SJCRH30 (cell line): ENCODE measurements at regions not wholly inside any gene's neighbourhood (a gene's known extent, or its start where the extent isn't known, plus 50 kb on each side); places are given as distances from the start of the nearest gene placed in this dataset.
"Not testable (repeated sequence)": the region's sequence is repeated elsewhere in the genome, so short reads cannot be mapped to it uniquely, and the experiment has no call there.

Experiments used
- DNase-seq, 2 experiments: peaks; one replicate each; pipeline ENCODE4 v3.0.0-alpha.2; 2015 to 2020
- H3K27ac ChIP-seq: fragments of 250-450 bp; sonication (Bioruptor Pico); 2 replicates; pipeline ENCODE4 v1.5.1; 2020; ENCODE audit warnings: mild to moderate bottlenecking, moderate library complexity
- H3K27me3 ChIP-seq: fragments of 250-450 bp; sonication (Bioruptor Pico); 2 replicates; pipeline ENCODE4 v1.5.1; 2020; ENCODE audit warnings: mild to moderate bottlenecking, moderate library complexity
- H3K36me3 ChIP-seq: fragments of 250-450 bp; sonication (Bioruptor Pico); 2 replicates; pipeline ENCODE4 v1.5.1; 2020; ENCODE audit warnings: mild to moderate bottlenecking, moderate library complexity
- H3K4me1 ChIP-seq: fragments of 250-450 bp; sonication (Bioruptor Pico); 2 replicates; pipeline ENCODE4 v1.5.1; 2020; ENCODE audit warnings: mild to moderate bottlenecking, moderate library complexity
- H3K4me3 ChIP-seq: fragments of 250-450 bp; sonication (Bioruptor Pico); 2 replicates; pipeline ENCODE4 v1.5.1; 2020; ENCODE audit warnings: mild to moderate bottlenecking, moderate library complexity
- H3K9me3 ChIP-seq: fragments of 250-450 bp; sonication (Bioruptor Pico); replicated peaks from 2 replicates; pipeline ENCODE4 v1.5.1; 2020; ENCODE audit warnings: mild to moderate bottlenecking, moderate library complexity

GRCh38 chr4:24212642-24213041 is 322.8 kb upstream of the PPARGC1A start:
- Histone ChIP-seq H3K27me3 (no peaks in the 10 kb centered on the region), H3K36me3 (no peaks in the 10 kb centered on the region), H3K27ac (no peak overlapping the region), H3K9me3 (no peaks in the 10 kb centered on the region), H3K4me1 (no peaks in the 10 kb centered on the region), H3K4me3 (no peak overlapping the region)
- DNase-seq, result no peak

- Histone ChIP-seq H3K27ac (no peak overlapping the region), H3K36me3 (no peaks in the 10 kb centered on the region), H3K9me3 (no peaks in the 10 kb centered on the region), H3K27me3 (no peaks in the 10 kb centered on the region), H3K4me1 (no peaks in the 10 kb centered on the region), H3K4me3 (no peak overlapping the region)
- no peak for DNase-seq
These were observed 322.0 kb upstream of the PPARGC1A start for GRCh38 chr4:24211856-24212255.

GRCh38 chr4:24210332-24210902 is 320.6 kb upstream of the PPARGC1A start:
- no peak for DNase-seq
- Histone ChIP-seq H3K4me1 (no peaks in the 10 kb centered on the region), H3K9me3 (no peaks in the 10 kb centered on the region), H3K27me3 (no peaks in the 10 kb centered on the region), H3K36me3 (no peaks in the 10 kb centered on the region), H3K27ac (no peak overlapping the region), H3K4me3 (no peak overlapping the region)

- no peak overlapping the region for H3K27ac ChIP-seq
- no peaks in the 10 kb centered on the region for H3K27me3 ChIP-seq
- no peaks in the 10 kb centered on the region for H3K9me3 ChIP-seq
- H3K4me1 ChIP-seq, result no peaks in the 10 kb centered on the region
- DNase-seq, result no peak
- H3K4me3 ChIP-seq, result no peak overlapping the region
- no peaks in the 10 kb centered on the region for H3K36me3 ChIP-seq
These were observed 320.1 kb upstream of the PPARGC1A start for GRCh38 chr4:24209906-24210305.

- Histone ChIP-seq H3K4me3 (no peak overlapping the region), H3K27me3 (no peaks in the 10 kb centered on the region), H3K36me3 (no peaks in the 10 kb centered on the region), H3K4me1 (no peaks in the 10 kb centered on the region), H3K9me3 (no peaks in the 10 kb centered on the region), H3K27ac (no peak overlapping the region)
- no peak for DNase-seq
These were observed 319.3 kb upstream of the PPARGC1A start for GRCh38 chr4:24209131-24209530.

GRCh38 chr4:24208691-24209090 is 318.8 kb upstream of the PPARGC1A start:
- H3K36me3 ChIP-seq, result no peaks in the 10 kb centered on the region
- H3K27ac ChIP-seq, result no peak overlapping the region
- H3K4me3 ChIP-seq, result no peak overlapping the region
- H3K4me1 ChIP-seq, result no peaks in the 10 kb centered on the region
- H3K9me3 ChIP-seq, result no peaks in the 10 kb centered on the region
- H3K27me3 ChIP-seq, result no peaks in the 10 kb centered on the region
- DNase-seq, result no peak

- not testable (repeated sequence) for H3K27me3 ChIP-seq, DNase-seq, H3K36me3 ChIP-seq, H3K4me1 ChIP-seq, H3K4me3 ChIP-seq, H3K9me3 ChIP-seq, H3K27ac ChIP-seq
These were observed 314.9 kb upstream of the PPARGC1A start for GRCh38 chr4:24204708-24205107.

GRCh38 chr4:24203926-24204325 is 314.1 kb upstream of the PPARGC1A start:
- Histone ChIP-seq H3K36me3 (no peaks in the 10 kb centered on the region), H3K27me3 (no peaks in the 10 kb centered on the region), H3K9me3 (no peaks in the 10 kb centered on the region), H3K27ac (no peak overlapping the region), H3K4me1 (no peaks in the 10 kb centered on the region), H3K4me3 (no peak overlapping the region)
- no peak for DNase-seq

GRCh38 chr4:24202579-24202978 is 312.7 kb upstream of the PPARGC1A start:
- Histone ChIP-seq H3K4me1 (no peaks in the 10 kb centered on the region), H3K36me3 (no peaks in the 10 kb centered on the region), H3K9me3 (no peaks in the 10 kb centered on the region), H3K27me3 (no peaks in the 10 kb centered on the region), H3K27ac (no peak overlapping the region), H3K4me3 (no peak overlapping the region)
- no peak for DNase-seq

- no peaks in the 10 kb centered on the region for H3K27me3 ChIP-seq
- H3K4me1 ChIP-seq, result no peaks in the 10 kb centered on the region
- H3K36me3 ChIP-seq, result no peaks in the 10 kb centered on the region
- H3K27ac ChIP-seq, result no peak overlapping the region
- no peak for DNase-seq
- no peak overlapping the region for H3K4me3 ChIP-seq
- H3K9me3 ChIP-seq, result no peaks in the 10 kb centered on the region
These were observed 308.1 kb upstream of the PPARGC1A start for GRCh38 chr4:24197955-24198354.

- no peak for DNase-seq
- Histone ChIP-seq H3K27me3 (no peaks in the 10 kb centered on the region), H3K36me3 (no peaks in the 10 kb centered on the region), H3K27ac (no peak overlapping the region), H3K4me1 (no peaks in the 10 kb centered on the region), H3K4me3 (no peak overlapping the region), H3K9me3 (no peaks in the 10 kb centered on the region)
These were observed 306.9 kb upstream of the PPARGC1A start for GRCh38 chr4:24196785-24197184.

- DNase-seq, result no peak
- Histone ChIP-seq H3K36me3 (no peaks in the 10 kb centered on the region), H3K9me3 (no peaks in the 10 kb centered on the region), H3K27ac (no peak overlapping the region), H3K27me3 (no peaks in the 10 kb centered on the region), H3K4me1 (no peaks in the 10 kb centered on the region), H3K4me3 (no peak overlapping the region)
These were observed 306.3 kb upstream of the PPARGC1A start for GRCh38 chr4:24195991-24196736.

GRCh38 chr4:24192018-24192641 is 302.3 kb upstream of the PPARGC1A start:
- no peaks in the 10 kb centered on the region for H3K9me3 ChIP-seq
- no peak overlapping the region for H3K4me3 ChIP-seq
- H3K27me3 ChIP-seq, result no peaks in the 10 kb centered on the region
- no peaks in the 10 kb centered on the region for H3K36me3 ChIP-seq
- no peak for DNase-seq
- no peaks in the 10 kb centered on the region for H3K4me1 ChIP-seq
- no peak overlapping the region for H3K27ac ChIP-seq

GRCh38 chr4:24190761-24191695 is 301.2 kb upstream of the PPARGC1A start:
- Histone ChIP-seq H3K9me3 (no peaks in the 10 kb centered on the region), H3K36me3 (no peaks in the 10 kb centered on the region), H3K27me3 (no peaks in the 10 kb centered on the region), H3K27ac (no peak overlapping the region), H3K4me1 (no peaks in the 10 kb centered on the region), H3K4me3 (no peak overlapping the region)
- DNase-seq, result no peak

- no peaks in the 10 kb centered on the region for H3K36me3 ChIP-seq
- no peak overlapping the region for H3K4me3 ChIP-seq
- no peaks in the 10 kb centered on the region for H3K4me1 ChIP-seq
- H3K9me3 ChIP-seq, result no peaks in the 10 kb centered on the region
- H3K27ac ChIP-seq, result no peak overlapping the region
- H3K27me3 ChIP-seq, result no peaks in the 10 kb centered on the region
- DNase-seq, result no peak
These were observed 298.6 kb upstream of the PPARGC1A start for GRCh38 chr4:24188459-24188858.
